HEK293 (cell line): ENCODE measurements at regions not wholly inside any gene's neighbourhood (a gene's known extent, or its start where the extent isn't known, plus 50 kb on each side); places are given as distances from the start of the nearest gene placed in this dataset.

ENCODE experiments used
- CTCF ChIP-seq: fragments of 450-650 bp; formaldehyde crosslinking; IDR thresholded peaks from 2 replicates; pipeline ENCODE4 v1.5.1; 2016; ENCODE audit warnings: missing biosample characterization, missing genetic modification characterization
- MEIS1 ChIP-seq: sonication (generic); formaldehyde crosslinking; IDR thresholded peaks from 2 replicates; pipeline ENCODE4 v1.8.1; 2022; ENCODE audit warnings: missing genetic modification reagents, mild to moderate bottlenecking, borderline replicate concordance
- REST ChIP-seq: fragments of 450-650 bp; formaldehyde crosslinking; IDR thresholded peaks from 2 replicates; pipeline ENCODE4 v1.5.1; 2016; ENCODE audit warnings: missing biosample characterization, missing genetic modification characterization
- ZNF184 ChIP-seq: fragments of 450-650 bp; IDR thresholded peaks from 2 replicates; pipeline ENCODE4 v1.5.1; 2018; ENCODE audit warnings: missing biosample characterization, mild to moderate bottlenecking, missing genetic modification characterization
- ZNF530 ChIP-seq: fragments of 450-650 bp; formaldehyde crosslinking; IDR thresholded peaks from 2 replicates; pipeline ENCODE4 v1.5.1; 2016; ENCODE audit warnings: low read depth, missing biosample characterization, missing genetic modification characterization
- ZNF549 ChIP-seq: fragments of 450-650 bp; IDR thresholded peaks from 2 replicates; pipeline ENCODE4 v1.5.1; 2018; ENCODE audit warnings: missing biosample characterization, missing genetic modification characterization, mild to moderate bottlenecking, inconsistent platforms, moderate library complexity
- ZNF621 ChIP-seq: fragments of 450-650 bp; formaldehyde crosslinking; IDR thresholded peaks from 2 replicates; pipeline ENCODE4 v1.5.1; 2017; ENCODE audit warnings: missing biosample characterization, missing genetic modification characterization
- ZNF843 ChIP-seq: fragments of 450-650 bp; formaldehyde crosslinking; IDR thresholded peaks from 2 replicates; pipeline ENCODE4 v1.5.1; 2016; ENCODE audit warnings: missing biosample characterization, missing genetic modification characterization

DNA sequence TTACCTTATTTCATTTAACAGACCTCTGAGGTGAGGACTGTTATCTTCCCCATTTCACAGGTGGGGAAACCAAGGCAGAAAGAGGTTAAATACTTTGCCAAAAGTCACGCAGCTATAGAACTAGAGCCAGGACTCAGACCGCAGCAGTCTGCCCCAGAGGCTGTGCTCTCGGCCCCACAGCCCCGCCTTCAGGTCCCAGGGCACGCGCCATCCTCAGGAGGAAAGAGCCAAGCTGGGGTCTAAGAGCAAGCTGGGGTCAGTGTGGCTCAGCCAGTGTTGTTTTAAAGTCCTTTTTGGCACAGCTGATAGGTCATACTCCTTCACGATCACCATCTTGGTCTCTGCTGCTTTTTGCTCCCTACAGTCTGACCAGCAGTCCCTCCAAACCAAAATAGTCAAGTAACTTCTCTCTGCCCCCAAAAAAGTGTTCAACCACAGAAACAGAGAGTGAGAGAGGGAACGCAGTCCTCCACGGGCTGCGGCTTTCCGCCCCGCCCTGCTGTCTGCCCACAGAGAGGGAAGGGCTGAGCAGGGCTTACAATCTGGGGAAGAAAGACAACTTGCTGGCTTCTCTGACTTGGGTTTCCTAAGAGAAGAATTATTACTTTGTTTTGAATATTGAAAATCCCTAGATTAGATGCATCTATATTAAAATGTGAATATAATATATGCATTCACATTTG is 137.2 kb upstream of the OPCML start:
- TF ChIP-seq CTCF (tag by site-specific recombination) (no peak), MEIS1 (CRISPR knock-in tag) (no peak), ZNF621 (tag by site-specific recombination) (no peak), ZNF184 (tag by site-specific recombination) (no peak), ZNF843 (tag by site-specific recombination) (no peak), ZNF549 (tag by site-specific recombination) (no peak), ZNF530 (tag by site-specific recombination) (no peak), REST (tag by site-specific recombination) (no peak)
